ENCODE measurements at regions not wholly inside any gene's neighbourhood (a gene's known extent, or its start where the extent isn't known, plus 50 kb on each side); places are given as distances from the start of the nearest gene placed in this dataset.

DNA sequence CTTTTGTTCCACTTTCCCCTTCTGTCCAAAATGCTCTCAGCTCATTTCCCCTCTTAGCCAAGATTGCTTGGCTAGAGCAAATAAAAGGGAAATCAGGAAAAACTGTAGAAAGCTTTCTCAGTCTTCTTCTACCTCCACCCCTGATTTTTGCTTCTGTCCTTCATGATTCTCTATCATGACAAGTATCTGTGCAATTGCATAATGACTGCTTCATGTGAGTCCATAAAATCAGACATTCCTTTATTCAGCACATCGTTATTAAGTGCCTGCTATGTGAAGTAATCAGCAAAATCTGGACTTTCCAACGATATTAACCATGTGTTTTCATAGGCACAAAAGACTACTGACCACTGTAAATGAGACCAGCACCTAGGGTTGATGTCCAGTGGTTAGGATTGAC is 321.5 kb upstream of the CBLB start:
- peaks cover 0 to 8% (median 0%) of the 10 kb centered on the region in 5 donors for H3K4me1 ChIP-seq (ENCODE audit: control insufficient read depth in 5 of 5, insufficient read depth in 5 of 5, low read length in 5 of 5)
- H3K4me3 ChIP-seq = no peak overlapping the region
- no peak for ATAC-seq (ENCODE audit: insufficient read depth, low FRiP score)
- peak in 2 of 3 donors; percentile 65 to 69 for DNase-seq
- no peaks in the 10 kb centered on the region for H3K27me3 ChIP-seq (ENCODE audit: control insufficient read depth in 3 of 3, insufficient read depth in 3 of 3, low read length in 2 of 3)
- no peak for TF ChIP-seq CTCF (IDR thresholded peaks at IDR 0.05; ENCODE audit: control extremely low read depth, extremely low read depth)
- no peak overlapping the region for H3K27ac ChIP-seq (ENCODE audit: low read depth in 1 of 2, low read length in 1 of 2)
- 54 to 78% methylated on average over 2 of the region's 2 CpGs for WGBS, 2 donors
- no peak overlapping the region for H3K9ac ChIP-seq (ENCODE audit: insufficient read depth in 1 of 2, low read length in 2 of 2)
- no peaks in the 10 kb centered on the region for H3K9me3 ChIP-seq (ENCODE audit: control insufficient read depth in 4 of 4, insufficient read depth in 3 of 4, low read length in 3 of 4)
- no peaks in the 10 kb centered on the region for H3K36me3 ChIP-seq (ENCODE audit: control insufficient read depth in 4 of 4, insufficient read depth in 4 of 4, low read length in 4 of 4)

DNA sequence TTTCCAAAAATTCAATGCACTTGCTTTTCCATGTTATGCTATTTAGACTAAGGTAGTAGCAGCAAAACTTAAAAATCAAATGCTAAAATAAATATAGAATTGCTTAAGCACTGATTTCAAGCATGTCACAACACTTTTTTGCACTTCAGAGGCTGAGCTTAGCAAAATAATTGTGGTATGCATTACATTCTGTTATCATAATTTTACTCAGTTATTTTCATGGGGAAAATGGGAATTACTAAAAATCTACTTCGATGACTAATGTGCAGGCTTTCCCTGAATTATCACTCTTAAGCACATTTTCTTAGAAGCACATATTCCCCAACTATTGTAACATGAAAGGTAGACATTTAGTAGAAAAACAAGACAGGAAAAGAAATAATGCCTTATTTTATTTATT is 322.4 kb upstream of the CBLB start:
- Histone ChIP-seq H3K9me3 (ENCODE audit: control insufficient read depth in 4 of 4, insufficient read depth in 3 of 4, low read length in 3 of 4) (no peaks in the 10 kb centered on the region), H3K4me1 (ENCODE audit: control insufficient read depth in 5 of 5, insufficient read depth in 5 of 5, low read length in 5 of 5) (peaks cover 0 to 8% (median 0%) of the 10 kb centered on the region in 5 donors), H3K27ac (ENCODE audit: low read depth in 1 of 2, low read length in 1 of 2) (no peak overlapping the region), H3K4me3 (no peak overlapping the region), H3K27me3 (ENCODE audit: control insufficient read depth in 3 of 3, insufficient read depth in 3 of 3, low read length in 2 of 3) (no peaks in the 10 kb centered on the region), H3K9ac (ENCODE audit: insufficient read depth in 1 of 2, low read length in 2 of 2) (no peak overlapping the region), H3K36me3 (ENCODE audit: control insufficient read depth in 4 of 4, insufficient read depth in 4 of 4, low read length in 4 of 4) (no peaks in the 10 kb centered on the region)
- TF ChIP-seq CTCF (IDR thresholded peaks at IDR 0.05; ENCODE audit: control extremely low read depth, extremely low read depth) = no peak
- 90% methylated on average over 1 of the region's 1 CpG for WGBS, 2 donors
- no peak for ATAC-seq (ENCODE audit: insufficient read depth, low FRiP score)
- DNase-seq = no peak

DNA sequence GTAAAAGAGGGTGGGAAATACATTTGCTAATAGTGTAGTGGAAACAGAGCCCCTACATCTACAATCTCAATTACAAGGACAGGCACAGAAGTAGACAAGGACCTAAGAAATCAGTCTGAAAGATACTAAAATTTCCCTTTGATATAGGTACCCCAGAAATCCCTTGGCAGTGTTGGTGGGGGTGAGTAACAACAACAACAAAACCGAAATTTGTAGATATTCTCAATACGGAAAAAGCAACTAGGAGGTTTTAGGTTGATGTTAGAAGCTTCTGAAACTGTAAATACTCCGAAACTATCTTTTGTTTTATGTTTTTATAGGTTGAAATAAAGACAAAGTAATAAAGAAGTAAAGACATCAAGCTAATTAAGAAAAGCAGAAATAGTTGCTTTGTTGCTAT is 323.1 kb upstream of the CBLB start:
- 92 to 97% methylated on average over 3 of the region's 3 CpGs for WGBS, 2 donors
- Histone ChIP-seq H3K9me3 (ENCODE audit: control insufficient read depth in 4 of 4, insufficient read depth in 3 of 4, low read length in 3 of 4) (no peaks in the 10 kb centered on the region), H3K36me3 (ENCODE audit: control insufficient read depth in 4 of 4, insufficient read depth in 4 of 4, low read length in 4 of 4) (no peaks in the 10 kb centered on the region), H3K9ac (ENCODE audit: insufficient read depth in 1 of 2, low read length in 2 of 2) (no peak overlapping the region), H3K27me3 (ENCODE audit: control insufficient read depth in 3 of 3, insufficient read depth in 3 of 3, low read length in 2 of 3) (no peaks in the 10 kb centered on the region), H3K4me3 (no peak overlapping the region), H3K27ac (ENCODE audit: low read depth in 1 of 2, low read length in 1 of 2) (no peak overlapping the region), H3K4me1 (ENCODE audit: control insufficient read depth in 5 of 5, insufficient read depth in 5 of 5, low read length in 5 of 5) (peaks cover 0 to 8% (median 0%) of the 10 kb centered on the region in 5 donors)
- DNase-seq (no peak), ATAC-seq (ENCODE audit: insufficient read depth, low FRiP score) (no peak)
- TF ChIP-seq CTCF (IDR thresholded peaks at IDR 0.05; ENCODE audit: control extremely low read depth, extremely low read depth) = no peak

DNA sequence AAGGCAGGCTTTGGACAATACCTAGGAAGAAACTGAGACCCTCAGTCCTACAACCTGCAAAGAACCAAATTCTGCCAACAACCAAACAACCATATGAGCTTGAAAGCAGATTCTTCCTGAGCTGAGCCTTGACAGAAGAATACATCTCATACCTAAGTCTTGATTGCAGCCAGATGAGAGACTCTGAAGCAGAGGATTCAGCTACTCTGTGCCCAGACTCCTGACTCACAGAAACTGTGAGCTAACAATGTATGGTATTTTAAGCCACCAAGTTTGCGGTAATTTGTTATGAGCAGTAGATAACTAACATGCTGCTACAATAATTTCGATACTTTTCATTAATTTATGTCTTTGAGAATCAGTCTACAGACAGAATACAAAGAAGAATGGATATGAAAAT is 325.1 kb upstream of the CBLB start:
- ATAC-seq (ENCODE audit: insufficient read depth, low FRiP score) = no peak
- Histone ChIP-seq H3K4me1 (ENCODE audit: control insufficient read depth in 5 of 5, insufficient read depth in 5 of 5, low read length in 5 of 5) (peaks cover 0 to 8% (median 0%) of the 10 kb centered on the region in 5 donors), H3K27me3 (ENCODE audit: control insufficient read depth in 3 of 3, insufficient read depth in 3 of 3, low read length in 2 of 3) (no peaks in the 10 kb centered on the region), H3K27ac (ENCODE audit: low read depth in 1 of 2, low read length in 1 of 2) (no peak overlapping the region), H3K36me3 (ENCODE audit: control insufficient read depth in 4 of 4, insufficient read depth in 4 of 4, low read length in 4 of 4) (no peaks in the 10 kb centered on the region), H3K4me3 (no peak overlapping the region), H3K9me3 (ENCODE audit: control insufficient read depth in 4 of 4, insufficient read depth in 3 of 4, low read length in 3 of 4) (no peaks in the 10 kb centered on the region), H3K9ac (ENCODE audit: insufficient read depth in 1 of 2, low read length in 2 of 2) (no peak overlapping the region)
- 94 to 96% methylated on average over 2 of the region's 2 CpGs for WGBS, 2 donors
- no peak for DNase-seq
- no peak for TF ChIP-seq CTCF (IDR thresholded peaks at IDR 0.05; ENCODE audit: control extremely low read depth, extremely low read depth)
